ENCODE measurements at regions not wholly inside any gene's neighbourhood (a gene's known extent, or its start where the extent isn't known, plus 50 kb on each side); places are given as distances from the start of the nearest gene placed in this dataset.
"Not testable (repeated sequence)": the region's sequence is repeated elsewhere in the genome, so short reads cannot be mapped to it uniquely, and the experiment has no call there.

DNA sequence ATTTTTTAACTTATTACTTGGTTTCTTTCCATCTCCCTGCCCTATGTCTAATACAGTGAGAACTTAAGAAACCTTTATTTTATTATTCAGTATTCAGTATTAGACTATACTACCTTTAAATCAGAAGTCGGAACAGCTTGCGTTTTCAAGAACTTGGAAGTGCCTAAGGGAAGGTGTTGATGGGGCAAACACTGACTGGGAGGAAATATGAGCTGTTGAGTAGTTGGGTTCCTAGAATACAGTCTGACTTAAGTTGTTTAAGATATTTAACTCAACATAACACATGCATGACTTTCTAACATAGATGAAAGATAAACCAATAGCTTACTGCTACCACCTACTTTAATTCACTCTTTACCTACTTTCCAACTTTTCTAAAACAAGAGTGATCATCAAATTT lies 1048.1 kb downstream of the ROBO2 start:
- Mint-ChIP-seq H3K36me3 (peaks cover 4% of the 10 kb centered on the region), H3K4me1 (ENCODE audit: unreplicated experiment) (no peaks in the 10 kb centered on the region), H3K4me3 (no peak overlapping the region), H3K27me3 (peaks cover 7% of the 10 kb centered on the region), H3K9me3 (peaks cover 12% of the 10 kb centered on the region), H3K27ac (no peak overlapping the region)
- no peak for DNase-seq (ENCODE audit: extremely low spot score, unreplicated experiment)
- TF ChIP-seq, protein P1, sequence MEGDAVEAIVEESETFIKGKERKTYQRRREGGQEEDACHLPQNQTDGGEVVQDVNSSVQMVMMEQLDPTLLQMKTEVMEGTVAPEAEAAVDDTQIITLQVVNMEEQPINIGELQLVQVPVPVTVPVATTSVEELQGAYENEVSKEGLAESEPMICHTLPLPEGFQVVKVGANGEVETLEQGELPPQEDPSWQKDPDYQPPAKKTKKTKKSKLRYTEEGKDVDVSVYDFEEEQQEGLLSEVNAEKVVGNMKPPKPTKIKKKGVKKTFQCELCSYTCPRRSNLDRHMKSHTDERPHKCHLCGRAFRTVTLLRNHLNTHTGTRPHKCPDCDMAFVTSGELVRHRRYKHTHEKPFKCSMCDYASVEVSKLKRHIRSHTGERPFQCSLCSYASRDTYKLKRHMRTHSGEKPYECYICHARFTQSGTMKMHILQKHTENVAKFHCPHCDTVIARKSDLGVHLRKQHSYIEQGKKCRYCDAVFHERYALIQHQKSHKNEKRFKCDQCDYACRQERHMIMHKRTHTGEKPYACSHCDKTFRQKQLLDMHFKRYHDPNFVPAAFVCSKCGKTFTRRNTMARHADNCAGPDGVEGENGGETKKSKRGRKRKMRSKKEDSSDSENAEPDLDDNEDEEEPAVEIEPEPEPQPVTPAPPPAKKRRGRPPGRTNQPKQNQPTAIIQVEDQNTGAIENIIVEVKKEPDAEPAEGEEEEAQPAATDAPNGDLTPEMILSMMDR (conservative IDR thresholded peaks at IDR 0.05), result no peak

DNA sequence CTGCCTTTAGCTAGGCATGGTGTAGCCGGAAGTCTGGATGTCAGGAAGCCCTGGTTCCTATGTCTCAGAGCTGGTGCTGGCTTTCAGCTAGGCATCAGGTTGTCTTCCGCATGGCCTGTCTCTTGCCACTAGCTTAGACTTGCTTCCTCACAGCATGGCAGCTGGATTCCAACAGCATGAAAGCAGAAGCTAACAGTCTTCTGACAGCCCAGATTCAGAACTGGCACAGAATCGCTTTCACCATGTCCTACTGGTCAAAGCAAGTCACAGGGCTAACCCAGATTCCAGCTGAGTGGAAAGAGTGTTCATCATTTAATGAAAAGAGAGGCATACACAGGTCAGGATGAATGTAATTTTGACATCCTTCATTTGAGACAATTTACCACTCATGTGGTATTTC lies 1050.5 kb downstream of the ROBO2 start:
- TF ChIP-seq, protein P1 (conservative IDR thresholded peaks at IDR 0.05), result no peak
- H3K27me3 Mint-ChIP-seq, result peaks cover 3% of the 10 kb centered on the region

DNA sequence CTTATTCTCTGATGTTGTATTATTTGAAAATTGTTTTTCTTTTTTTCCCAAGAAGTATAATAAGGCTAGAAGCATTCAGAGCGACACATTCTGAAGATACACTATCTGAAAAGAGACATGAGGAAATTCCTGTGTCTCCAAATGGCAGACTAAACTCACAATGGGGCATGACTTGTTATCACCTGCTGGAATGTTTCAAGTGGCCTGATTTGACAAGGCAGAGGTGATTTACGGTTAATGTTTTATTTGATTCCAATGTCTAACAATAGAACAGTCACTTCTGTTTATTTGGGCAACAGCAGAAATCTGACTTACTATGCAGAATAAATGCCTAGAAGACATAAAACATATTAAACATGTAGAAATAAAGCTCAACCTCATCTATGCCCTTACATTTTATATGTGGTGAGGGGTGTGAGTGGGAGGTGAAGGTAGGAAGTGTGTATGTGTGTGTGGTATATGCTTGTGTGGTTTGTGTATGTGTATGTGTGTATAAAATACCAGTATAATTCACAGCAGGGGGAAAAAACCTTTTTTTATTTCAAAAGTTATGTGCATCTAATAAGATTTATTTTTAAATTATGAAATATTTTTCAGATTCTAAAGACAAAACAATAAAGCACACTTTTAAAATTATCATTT lies 1051.7 kb downstream of the ROBO2 start:
- Mint-ChIP-seq H3K27me3 (peaks cover 3% of the 10 kb centered on the region), H3K36me3 (no peaks in the 10 kb centered on the region), H3K4me3 (no peak overlapping the region), H3K27ac (no peak overlapping the region), H3K4me1 (ENCODE audit: unreplicated experiment) (no peaks in the 10 kb centered on the region), H3K9me3 (peaks cover 20% of the 10 kb centered on the region)
- TF ChIP-seq, protein P1 (conservative IDR thresholded peaks at IDR 0.05), result no peak
- no peak for DNase-seq (ENCODE audit: extremely low spot score, unreplicated experiment)

More for the DNA sequence above, 1050.5 kb downstream of the ROBO2 start:
- DNase-seq (ENCODE audit: extremely low spot score, unreplicated experiment), result no peak
- no peaks in the 10 kb centered on the region for H3K4me1 Mint-ChIP-seq (ENCODE audit: unreplicated experiment)
- H3K9me3 Mint-ChIP-seq, result peaks cover 20% of the 10 kb centered on the region
- no peak overlapping the region for H3K4me3 Mint-ChIP-seq
- no peaks in the 10 kb centered on the region for H3K36me3 Mint-ChIP-seq
- no peak overlapping the region for H3K27ac Mint-ChIP-seq

DNA sequence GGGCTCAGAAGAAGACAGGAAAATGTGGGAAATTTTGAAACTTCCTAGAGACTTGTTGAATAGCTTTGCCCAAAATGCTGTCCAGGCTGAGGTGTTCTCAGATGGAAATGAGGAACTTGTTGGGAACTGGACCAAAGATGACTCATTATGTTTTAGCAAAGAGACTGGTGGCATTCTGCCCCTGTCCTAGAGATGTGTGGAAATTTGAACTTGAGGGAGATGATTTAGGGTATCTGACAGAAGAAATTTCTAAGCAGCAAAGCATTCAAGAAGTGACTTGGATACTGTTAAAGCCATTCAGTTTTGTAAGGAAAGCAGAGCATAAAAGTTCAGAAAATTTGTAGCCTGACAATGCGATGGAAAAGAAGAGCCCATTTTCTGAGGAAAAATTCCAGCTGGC lies 1052.7 kb downstream of the ROBO2 start:
- not testable (repeated sequence) for H3K27me3 Mint-ChIP-seq; H3K4me3 Mint-ChIP-seq; H3K27ac Mint-ChIP-seq; H3K36me3 Mint-ChIP-seq; DNase-seq (ENCODE audit: extremely low spot score, unreplicated experiment); H3K4me1 Mint-ChIP-seq (ENCODE audit: unreplicated experiment)
- peaks cover 20% of the 10 kb centered on the region for H3K9me3 Mint-ChIP-seq

DNA sequence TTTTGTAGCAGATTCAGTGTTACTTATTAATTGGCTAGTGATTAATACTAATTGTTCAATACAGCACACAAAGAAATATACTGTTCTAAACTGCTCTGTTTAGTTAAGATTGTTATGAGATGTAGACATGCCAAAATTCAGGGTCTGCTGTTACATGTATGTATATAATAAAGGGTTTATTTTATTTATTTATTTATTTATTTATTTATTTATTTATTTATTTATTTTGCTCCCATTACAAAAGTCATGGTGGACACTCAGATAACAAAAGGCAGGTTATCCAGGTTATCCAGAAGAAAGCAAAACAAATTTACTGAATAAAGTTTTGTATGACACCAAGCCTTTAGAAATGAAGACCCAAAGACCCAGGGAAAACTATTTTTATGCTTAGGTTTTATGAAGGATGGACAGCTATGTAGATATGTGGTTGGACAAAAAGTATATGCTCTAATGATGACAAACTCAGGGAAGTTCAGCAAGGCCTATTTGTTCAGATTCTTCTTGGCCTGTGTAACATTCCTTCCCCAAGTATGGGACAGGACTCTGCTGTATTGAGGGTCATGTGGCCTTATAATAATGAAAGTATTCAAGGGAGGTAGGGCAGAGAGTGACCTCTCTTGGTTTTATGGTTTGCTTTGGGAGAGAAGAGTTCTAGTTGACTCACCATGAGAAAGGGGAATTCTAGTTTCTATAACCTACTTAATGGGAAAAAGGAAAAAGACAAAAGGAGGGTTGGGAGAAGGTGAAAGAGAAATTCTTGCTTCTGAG lies 1056.8 kb downstream of the ROBO2 start:
- Mint-ChIP-seq H3K27ac (no peak overlapping the region), H3K4me3 (no peak overlapping the region), H3K9me3 (peaks cover 18% of the 10 kb centered on the region), H3K36me3 (no peaks in the 10 kb centered on the region), H3K27me3 (peaks cover 1% of the 10 kb centered on the region), H3K4me1 (ENCODE audit: unreplicated experiment) (no peaks in the 10 kb centered on the region)
- TF ChIP-seq, protein P1 (conservative IDR thresholded peaks at IDR 0.05), result no peak
- DNase-seq (ENCODE audit: extremely low spot score, unreplicated experiment), result no peak

DNA sequence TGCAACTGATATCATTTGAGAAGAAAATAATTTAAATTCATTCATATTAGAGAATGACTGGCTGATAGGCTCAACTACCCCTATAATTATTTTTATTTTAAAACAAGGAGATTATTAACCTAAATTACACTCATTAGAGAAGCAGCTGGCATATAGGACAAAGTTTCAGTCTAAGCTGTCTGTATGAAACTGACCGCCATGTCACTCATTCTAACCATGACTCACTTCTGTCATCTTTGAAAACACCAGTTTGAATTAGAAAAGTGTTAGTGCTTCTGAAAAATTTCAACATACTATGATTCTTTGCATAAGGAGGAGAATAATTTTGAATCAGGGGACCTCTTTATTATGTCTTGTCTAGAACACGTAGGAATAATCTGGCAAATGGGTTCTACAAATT lies 1058.5 kb downstream of the ROBO2 start:
- H3K36me3 Mint-ChIP-seq, result no peaks in the 10 kb centered on the region
- peaks cover 13% of the 10 kb centered on the region for H3K9me3 Mint-ChIP-seq
- H3K27me3 Mint-ChIP-seq, result no peaks in the 10 kb centered on the region
- H3K4me1 Mint-ChIP-seq (ENCODE audit: unreplicated experiment), result no peaks in the 10 kb centered on the region
- H3K4me3 Mint-ChIP-seq, result no peak overlapping the region
- TF ChIP-seq, protein P1 (conservative IDR thresholded peaks at IDR 0.05), result no peak
- DNase-seq (ENCODE audit: extremely low spot score, unreplicated experiment), result no peak
- no peak overlapping the region for H3K27ac Mint-ChIP-seq
